ENCODE measurements at regions not wholly inside any gene's neighbourhood (a gene's known extent, or its start where the extent isn't known, plus 50 kb on each side); places are given as distances from the start of the nearest gene placed in this dataset.
"Not testable (repeated sequence)": the region's sequence is repeated elsewhere in the genome, so short reads cannot be mapped to it uniquely, and the experiment has no call there.

- DNase-seq (ENCODE audit: low read depth), result not testable (repeated sequence)
These were observed 1326.6 kb downstream of the DSC3 start for GRCh38 chr18:29715960-29716359.

- no peak for DNase-seq (ENCODE audit: low read depth)
These were observed 1329.8 kb downstream of the DSC3 start for GRCh38 chr18:29712785-29713184.

GRCh38 chr18:29711932-29712331 lies 1330.6 kb downstream of the DSC3 start:
- DNase-seq (ENCODE audit: low read depth), result no peak

GRCh38 chr18:29693334-29693733 lies 1349.2 kb downstream of the DSC3 start:
- no peak for DNase-seq (ENCODE audit: low read depth)

GRCh38 chr18:29681578-29681977 lies 1361.0 kb downstream of the DSC3 start:
- DNase-seq (ENCODE audit: low read depth), result no peak

DNA sequence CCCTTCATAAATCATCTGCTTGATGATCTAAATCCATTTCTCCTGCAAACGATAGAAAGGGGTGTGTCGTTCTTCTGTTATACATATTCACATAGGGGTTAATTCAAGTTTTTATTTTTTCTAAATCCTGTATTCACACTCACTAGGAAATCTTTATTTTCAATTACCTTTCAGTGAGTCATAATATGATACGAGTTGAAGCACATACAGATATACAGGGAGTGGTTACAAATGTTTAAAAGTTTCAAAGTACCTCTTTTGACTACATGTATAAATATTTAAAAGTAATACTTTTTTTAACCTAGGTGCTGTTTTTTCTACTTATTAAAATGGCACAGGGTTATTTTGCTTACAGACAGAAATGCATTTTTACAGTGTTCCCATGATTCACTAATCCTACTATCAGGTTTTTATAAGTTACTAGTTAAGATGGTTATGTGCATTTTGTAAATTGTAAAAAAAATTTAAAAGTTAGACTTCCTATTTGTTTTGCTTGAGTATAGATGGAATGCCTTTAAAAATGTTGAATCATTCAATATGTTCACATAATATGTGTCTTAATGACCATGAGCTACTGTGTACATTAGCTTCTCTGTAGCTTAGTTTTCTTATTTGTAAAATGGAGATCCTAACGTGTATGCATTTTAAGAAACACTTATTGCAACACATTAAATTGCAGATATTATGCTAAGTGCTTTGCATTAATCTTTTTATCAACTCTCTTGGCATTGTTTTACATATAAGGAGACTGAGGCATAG lies 1378.1 kb downstream of the DSC3 start:
- no peak for DNase-seq (ENCODE audit: low read depth)

DNA sequence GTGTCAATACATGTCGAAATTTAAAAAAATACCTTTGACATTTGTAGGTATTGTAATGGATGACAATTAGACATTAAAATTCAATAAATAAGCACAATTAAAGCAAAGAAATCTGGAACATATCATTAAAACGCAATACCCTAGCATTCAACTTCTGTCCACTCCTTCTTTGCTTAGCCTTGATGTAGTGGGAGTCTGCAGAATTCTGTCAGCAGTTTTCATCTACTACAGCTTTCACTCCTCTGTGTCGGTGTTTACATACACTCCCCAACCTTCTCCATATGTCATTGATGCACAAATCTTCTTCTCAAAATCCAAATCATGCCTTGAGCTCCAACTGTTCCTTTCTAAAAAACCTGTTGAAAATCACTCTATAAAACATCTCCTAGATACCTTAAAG lies 1380.6 kb downstream of the DSC3 start:
- no peak for DNase-seq (ENCODE audit: low read depth)

DNA sequence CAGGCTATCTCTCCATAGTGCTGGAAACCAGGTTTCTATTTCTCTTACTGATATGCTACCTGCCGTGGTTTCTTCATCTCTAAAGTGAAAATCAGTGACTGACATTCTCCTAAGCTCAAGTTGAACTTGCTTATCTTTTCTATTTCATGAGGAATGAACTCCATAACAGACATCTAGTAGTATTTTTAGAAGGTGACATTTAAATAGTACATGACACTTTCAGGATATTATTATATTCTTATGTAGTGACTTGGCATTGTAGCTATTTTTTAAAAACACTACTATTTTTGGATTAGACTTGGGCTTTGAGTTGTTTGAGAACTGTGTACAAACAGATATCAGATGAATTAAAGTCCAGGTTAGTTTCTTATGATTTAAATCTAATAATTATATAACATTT lies 1381.8 kb downstream of the DSC3 start:
- DNase-seq (ENCODE audit: low read depth), result no peak

DNA sequence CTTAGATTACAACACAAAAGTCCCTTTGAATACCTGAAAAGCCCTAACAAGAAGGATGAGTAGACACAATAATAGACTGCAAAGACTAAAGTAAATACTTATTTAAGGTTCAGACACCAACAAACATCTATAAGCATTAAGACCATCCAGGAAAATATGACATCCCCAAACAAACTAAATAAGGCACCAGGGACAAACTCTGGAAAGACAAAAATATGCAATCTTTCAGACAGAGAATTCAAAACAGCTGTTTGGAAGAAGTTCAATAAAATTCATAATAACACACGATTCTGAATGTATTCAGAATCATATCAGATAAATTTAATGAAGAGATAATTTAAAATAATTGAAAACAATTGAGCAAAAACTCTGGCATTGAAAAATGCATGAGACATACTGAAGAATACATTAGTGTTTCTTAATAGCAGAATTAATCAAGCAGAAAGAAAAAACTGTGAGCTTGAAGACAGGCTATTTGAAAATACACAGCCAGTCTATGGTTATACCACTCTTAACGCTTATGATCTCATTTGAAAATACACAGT lies 1388.8 kb downstream of the DSC3 start:
- DNase-seq (ENCODE audit: low read depth), result no peak

DNA sequence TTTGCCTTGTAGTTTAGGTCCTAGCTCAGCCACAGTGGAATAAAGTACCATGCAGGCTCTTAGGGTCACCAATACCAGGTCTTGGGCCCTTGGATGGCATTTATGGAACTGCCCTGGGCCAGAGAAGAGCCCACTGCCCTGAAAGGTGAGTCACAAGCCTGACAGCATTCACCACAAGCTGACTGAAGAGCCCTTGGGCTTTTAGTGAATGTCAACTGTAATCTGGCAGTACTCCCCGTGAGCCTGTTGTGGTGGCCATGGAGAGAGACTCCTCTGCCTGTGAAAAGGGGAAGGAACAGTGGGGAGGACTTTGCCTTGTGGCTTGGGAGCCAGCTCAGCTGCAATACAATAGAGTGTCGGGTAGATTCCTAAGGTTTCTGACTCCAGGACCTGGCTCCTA lies 1389.7 kb downstream of the DSC3 start:
- DNase-seq (ENCODE audit: low read depth), result no peak

- peak; percentile 43 for DNase-seq (ENCODE audit: low read depth)
These were observed 1391.3 kb downstream of the DSC3 start for GRCh38 chr18:29651122-29651680.

- no peak for DNase-seq (ENCODE audit: low read depth)
These were observed 1393.7 kb downstream of the DSC3 start for GRCh38 chr18:29648891-29649290.

- DNase-seq (ENCODE audit: low read depth), result no peak
These were observed 1394.8 kb downstream of the DSC3 start for GRCh38 chr18:29647700-29648099.

GRCh38 chr18:29644276-29644675 lies 1398.3 kb downstream of the DSC3 start:
- DNase-seq (ENCODE audit: low read depth), result peak; percentile 83

- no peak for DNase-seq (ENCODE audit: low read depth)
These were observed 1413.0 kb downstream of the DSC3 start for GRCh38 chr18:29629493-29630036.

GRCh38 chr18:29626094-29626493 lies 1416.4 kb downstream of the DSC3 start:
- no peak for DNase-seq (ENCODE audit: low read depth)

DNA sequence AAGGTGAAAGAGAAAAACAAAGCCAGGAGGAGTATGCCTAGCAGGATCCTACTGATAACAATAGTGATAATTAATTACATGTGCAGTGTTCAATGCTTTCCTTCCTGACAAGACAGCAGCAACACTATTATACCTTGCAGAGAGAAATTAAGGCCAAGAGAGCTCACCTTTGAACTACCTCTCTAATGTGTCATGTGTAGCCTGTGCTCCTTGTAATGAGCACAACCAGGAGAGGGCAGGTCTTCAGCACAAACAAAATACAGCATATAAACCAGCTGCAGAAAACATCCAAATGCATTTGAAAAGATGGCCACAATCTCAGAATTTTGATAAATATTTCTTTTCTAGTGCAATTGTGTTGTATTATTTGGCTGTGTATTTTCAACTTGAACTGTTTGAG lies 1425.7 kb downstream of the DSC3 start:
- DNase-seq (ENCODE audit: low read depth), result no peak

- no peak for DNase-seq (ENCODE audit: low read depth)
These were observed 1432.1 kb upstream of the CDH2 start for GRCh38 chr18:29608982-29609381.

GRCh38 chr18:29605365-29605764 lies 1428.4 kb upstream of the CDH2 start:
- DNase-seq (ENCODE audit: low read depth), result no peak

GRCh38 chr18:29596959-29597358 lies 1420.0 kb upstream of the CDH2 start:
- no peak for DNase-seq (ENCODE audit: low read depth)

GRCh38 chr18:29594493-29594892 lies 1417.6 kb upstream of the CDH2 start:
- DNase-seq (ENCODE audit: low read depth), result no peak

- DNase-seq (ENCODE audit: low read depth), result no peak
These were observed 1411.6 kb upstream of the CDH2 start for GRCh38 chr18:29588446-29589100.
